Gastrocnemius medialis (tissue), 4 donors: ENCODE measurements at regions not wholly inside any gene's neighbourhood (a gene's known extent, or its start where the extent isn't known, plus 50 kb on each side); places are given as distances from the start of the nearest gene placed in this dataset.

Experiments used
- ATAC-seq, 2 donors: fragments of 150-250 bp; one replicate each; pipeline ENCODE4 v1.9.1; 2016
- DNase-seq, 2 donors: peaks; one replicate each; pipeline ENCODE4 v3.0.0-alpha.2; 2019
- H3K27ac ChIP-seq, 4 donors: fragments of 200-600 bp; sonication (generic); 1 replicate in 1 of 4; 2 replicates in 3 of 4; pipeline ENCODE4 v1.5.1; 2016 to 2018; ENCODE audit warnings: mild to moderate bottlenecking in 2 of 4, moderate library complexity in 1 of 4
- H3K27me3 ChIP-seq, 3 donors: fragments of 200-600 bp; sonication (generic) in 2 of 3; 1 replicate in 1 of 3; 2 replicates in 2 of 3; pipeline versions ENCODE4 v1.5.1 to v1.6.0; 2016 to 2019; ENCODE audit warnings: mild to moderate bottlenecking in 1 of 3, moderate library complexity in 1 of 3
- H3K36me3 ChIP-seq, 2 donors: fragments of 200-600 bp; sonication (generic) in 1 of 2; one replicate each; pipeline ENCODE4 v1.5.1; 2017 to 2018
- H3K4me1 ChIP-seq, 2 donors: fragments of 200-600 bp; sonication (generic) in 1 of 2; one replicate each; pipeline ENCODE4 v1.5.1; 2016 to 2017; ENCODE audit warnings: mild to moderate bottlenecking in 2 of 2
- H3K4me3 ChIP-seq, 4 donors: fragments of 200-600 bp; sonication (generic) in 3 of 4; 1 replicate in 1 of 4; 2 replicates in 3 of 4; pipeline ENCODE4 v1.5.1; 2016 to 2019; ENCODE audit warnings: mild to moderate bottlenecking in 2 of 4
- H3K9me3 ChIP-seq, 3 donors: fragments of 200-600 bp; sonication (generic) in 2 of 3; 1 replicate in 1 of 3; 2 replicates in 2 of 3; pipeline ENCODE4 v1.5.1; 2016 to 2019
- CTCF ChIP-seq, 5 experiments: fragments of 450-650 bp in 3 of 5; fragments of 200-600 bp in 2 of 5; sonication (generic) in 2 of 5; IDR thresholded peaks in 4 of 5; conservative IDR thresholded peaks in 1 of 5; 1 replicate in 4 of 5; 2 replicates in 1 of 5; pipeline ENCODE4 v1.5.1; 2016 to 2019; ENCODE audit warnings: antibody characterized with exemption in 5 of 5, mild to moderate bottlenecking in 3 of 5, moderate library complexity in 3 of 5
- POLR2A ChIP-seq, 2 donors: fragments of 450-650 bp; IDR thresholded peaks; one replicate each; pipeline ENCODE4 v1.6.1; 2017; ENCODE audit warnings: antibody characterized with exemption in 2 of 2, mild to moderate bottlenecking in 2 of 2, moderate library complexity in 2 of 2
- in situ Hi-C, 4 donors: fragments of 200-750 bp; cut with MboI; loops; one replicate each; pipeline versions ENCODE4 v1.15.0 to v1.8.0; 2017; ENCODE audit warnings: low sequenced_read_pairs in 4 of 4
- intact Hi-C: fragments of 100-400 bp; cut with DNase I; formaldehyde crosslinking; loops from one replicate; pipeline ENCODE4 v1.15.1; 2023; ENCODE audit warnings: low total_unique reads

DNA sequence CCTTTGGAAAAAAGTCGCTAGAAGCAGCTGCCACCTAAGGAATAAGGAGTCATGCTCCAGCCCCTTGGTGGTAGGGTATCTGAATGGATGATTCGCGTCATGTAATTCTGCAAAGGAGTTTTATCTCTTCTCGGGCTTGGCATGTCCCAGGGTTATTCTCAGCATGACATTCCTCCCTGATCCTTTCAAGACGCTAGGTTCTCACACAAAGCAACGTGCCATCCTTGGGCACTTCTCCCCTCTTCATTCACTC lies 355.6 kb downstream of the MYCN start:
- ATAC-seq, result no peak
- intact Hi-C loops, result no loop called here
- Histone ChIP-seq H3K9me3 (no peaks in the 10 kb centered on the region), H3K27ac (no peak overlapping the region), H3K4me3 (no peak overlapping the region), H3K27me3 (peaks cover 0 to 6% (median 0%) of the 10 kb centered on the region in 3 donors), H3K4me1 (no peaks in the 10 kb centered on the region), H3K36me3 (no peaks in the 10 kb centered on the region)
- TF ChIP-seq CTCF (IDR thresholded peaks at IDR 0.05 in 4 of 5, conservative IDR thresholded peaks at IDR 0.05 in 1 of 5) (no peak), POLR2A (IDR thresholded peaks at IDR 0.05) (no peak)
- DNase-seq, result no peak
- in situ Hi-C loops, result loop anchor here in 3 of 4 donors (25.0 kb wide), 2 partner anchors 359 to 659 kb away; partner anchors contain the start of gene MYCN (in 1 of the 3)

DNA sequence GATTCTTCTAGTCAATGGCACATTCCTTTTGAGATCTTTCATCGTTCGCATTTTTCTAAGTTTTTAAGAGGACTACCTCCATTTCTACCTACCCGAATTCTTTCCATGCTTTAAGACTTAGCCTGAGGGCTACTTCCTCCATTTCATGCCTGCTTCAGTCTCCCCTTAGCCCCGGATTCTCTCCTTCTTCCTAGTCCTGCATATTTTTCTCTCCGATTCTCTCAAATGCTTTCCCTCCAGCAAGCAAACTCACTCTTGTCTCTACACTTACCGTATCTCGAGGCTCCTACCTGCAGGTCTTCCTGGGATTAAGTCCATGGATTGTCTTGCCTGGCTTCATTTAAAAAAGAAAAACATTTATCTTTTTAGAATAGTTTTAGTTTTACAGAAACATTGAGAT lies 354.4 kb downstream of the MYCN start:
- H3K4me3 ChIP-seq, result no peak overlapping the region
- no peak for TF ChIP-seq CTCF (IDR thresholded peaks at IDR 0.05 in 4 of 5, conservative IDR thresholded peaks at IDR 0.05 in 1 of 5)
- ATAC-seq (no peak), DNase-seq (no peak)
- no peak overlapping the region for H3K27ac ChIP-seq
- no peaks in the 10 kb centered on the region for H3K4me1 ChIP-seq
- intact Hi-C loops, result no loop called here
- H3K9me3 ChIP-seq, result no peaks in the 10 kb centered on the region
- H3K27me3 ChIP-seq, result no peaks in the 10 kb centered on the region
- in situ Hi-C loops, result loop anchor here in 3 of 4 donors (25.0 kb wide), 2 partner anchors 357 to 657 kb away; partner anchors contain the start of gene MYCN (in 1 of the 3)
- no peaks in the 10 kb centered on the region for H3K36me3 ChIP-seq

DNA sequence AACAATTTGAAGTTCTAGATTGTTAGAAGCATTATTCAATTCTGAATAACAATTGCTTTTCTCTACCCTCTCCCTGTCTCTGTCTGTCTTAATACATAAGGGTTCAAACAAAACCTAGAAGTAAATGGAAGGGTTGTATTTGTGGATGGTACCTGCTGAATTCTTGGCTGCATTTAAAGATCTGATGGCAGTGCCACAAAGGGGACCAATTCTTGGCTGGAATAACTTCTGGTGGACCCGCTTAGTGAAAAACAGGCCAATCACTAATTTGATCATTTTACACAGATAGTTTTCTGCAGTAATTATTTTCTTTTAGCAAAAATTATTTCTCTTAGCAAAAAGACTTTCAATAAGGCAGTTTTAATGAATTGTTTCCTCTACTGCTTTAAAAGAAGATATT lies 353.5 kb downstream of the MYCN start:
- no peaks in the 10 kb centered on the region for H3K4me1 ChIP-seq
- no peak for ATAC-seq
- no peaks in the 10 kb centered on the region for H3K9me3 ChIP-seq
- in situ Hi-C loops (loop anchor here in 3 of 4 donors (25.0 kb wide), 2 partner anchors 357 to 657 kb away; partner anchors contain the start of gene MYCN (in 1 of the 3)), intact Hi-C loops (no loop called here)
- no peak overlapping the region for H3K27ac ChIP-seq
- TF ChIP-seq CTCF (IDR thresholded peaks at IDR 0.05 in 4 of 5, conservative IDR thresholded peaks at IDR 0.05 in 1 of 5) (no peak), POLR2A (IDR thresholded peaks at IDR 0.05) (no peak)
- H3K4me3 ChIP-seq, result no peak overlapping the region
- DNase-seq, result no peak
- H3K36me3 ChIP-seq, result no peaks in the 10 kb centered on the region
- no peaks in the 10 kb centered on the region for H3K27me3 ChIP-seq

GRCh38 chr2:16293398-16293797 lies 353.0 kb downstream of the MYCN start:
- DNase-seq, result no peak
- Histone ChIP-seq H3K9me3 (no peaks in the 10 kb centered on the region), H3K4me3 (no peak overlapping the region), H3K36me3 (no peaks in the 10 kb centered on the region), H3K4me1 (no peaks in the 10 kb centered on the region), H3K27me3 (no peaks in the 10 kb centered on the region), H3K27ac (no peak overlapping the region)
- no peak for ATAC-seq
- in situ Hi-C loops (loop anchor here in 3 of 4 donors (25.0 kb wide), 2 partner anchors 356 to 656 kb away; partner anchors contain the start of gene MYCN (in 1 of the 3)), intact Hi-C loops (no loop called here)
- TF ChIP-seq CTCF (IDR thresholded peaks at IDR 0.05 in 4 of 5, conservative IDR thresholded peaks at IDR 0.05 in 1 of 5), result no peak
- TF ChIP-seq POLR2A (IDR thresholded peaks at IDR 0.05), result no peak
